NCI-H748 (cell line): ENCODE measurements at regions not wholly inside any gene's neighbourhood (a gene's known extent, or its start where the extent isn't known, plus 50 kb on each side); places are given as distances from the start of the nearest gene placed in this dataset.
"Not testable (repeated sequence)": the region's sequence is repeated elsewhere in the genome, so short reads cannot be mapped to it uniquely, and the experiment has no call there.

Source experiments
- DNase-seq: peaks from one replicate; lab custom pipeline; 2025; ENCODE audit not compliant: unreplicated experiment; lab: John Stamatoyannopoulos, UW

DNA sequence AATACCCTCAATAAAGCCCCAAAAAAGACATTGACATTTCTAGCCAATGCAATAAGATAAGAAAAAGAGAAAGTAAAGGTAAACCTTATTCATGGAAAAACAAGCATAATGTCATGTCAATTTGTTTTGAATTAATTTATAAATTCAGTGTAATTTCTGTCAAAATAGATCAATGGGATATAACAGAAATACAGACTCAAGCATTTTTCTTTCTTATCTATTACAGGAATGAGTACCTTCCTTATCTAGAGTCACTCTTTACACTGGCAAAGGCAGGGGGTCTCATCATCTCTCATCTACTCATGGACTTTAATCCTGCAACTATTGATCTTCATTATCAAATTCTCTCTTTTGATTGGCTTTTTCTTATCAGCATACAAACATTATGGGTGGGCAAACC, 127.1 kb upstream of the SHH start:
- DNase-seq, result no peak

DNA sequence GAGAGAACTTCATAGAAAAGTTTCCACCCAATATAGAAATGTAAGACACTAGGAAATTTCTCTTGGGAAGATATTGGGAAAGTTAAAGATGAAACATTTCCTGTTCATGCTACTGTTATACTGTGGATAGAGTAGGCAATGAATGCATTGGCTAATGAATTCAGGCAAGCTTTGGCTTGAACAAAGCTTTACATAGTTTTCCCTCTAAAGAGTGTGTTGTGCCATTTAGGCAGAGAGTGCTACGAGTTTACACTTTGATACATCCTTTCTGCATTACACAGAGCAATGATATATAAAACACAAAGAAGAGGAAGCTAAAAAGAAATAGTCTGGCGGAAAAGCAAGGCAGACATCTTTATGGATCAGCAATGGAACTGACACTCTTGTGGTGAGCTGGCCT, 125.9 kb upstream of the SHH start:
- DNase-seq, result no peak

DNA sequence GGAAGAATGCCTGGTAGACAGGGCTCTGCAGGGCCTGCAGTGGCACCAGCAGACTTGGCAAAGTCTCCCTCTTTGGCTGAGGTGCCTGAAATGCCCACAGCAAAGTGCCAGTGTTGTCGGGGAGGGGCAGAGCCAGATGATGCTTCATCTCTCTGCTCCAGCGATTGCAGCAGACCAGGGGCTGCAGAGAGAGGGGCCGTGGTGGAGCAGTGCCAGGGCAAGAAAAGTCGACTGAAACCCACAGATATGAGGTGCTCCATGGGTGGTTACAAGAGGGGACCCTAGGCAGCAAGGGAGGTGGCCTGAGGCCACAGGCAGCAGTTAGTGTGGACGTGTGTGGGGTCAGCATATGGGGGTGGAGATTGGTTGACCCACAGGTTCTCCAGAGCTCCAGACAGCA, 123.5 kb upstream of the SHH start:
- DNase-seq, result no peak

DNA sequence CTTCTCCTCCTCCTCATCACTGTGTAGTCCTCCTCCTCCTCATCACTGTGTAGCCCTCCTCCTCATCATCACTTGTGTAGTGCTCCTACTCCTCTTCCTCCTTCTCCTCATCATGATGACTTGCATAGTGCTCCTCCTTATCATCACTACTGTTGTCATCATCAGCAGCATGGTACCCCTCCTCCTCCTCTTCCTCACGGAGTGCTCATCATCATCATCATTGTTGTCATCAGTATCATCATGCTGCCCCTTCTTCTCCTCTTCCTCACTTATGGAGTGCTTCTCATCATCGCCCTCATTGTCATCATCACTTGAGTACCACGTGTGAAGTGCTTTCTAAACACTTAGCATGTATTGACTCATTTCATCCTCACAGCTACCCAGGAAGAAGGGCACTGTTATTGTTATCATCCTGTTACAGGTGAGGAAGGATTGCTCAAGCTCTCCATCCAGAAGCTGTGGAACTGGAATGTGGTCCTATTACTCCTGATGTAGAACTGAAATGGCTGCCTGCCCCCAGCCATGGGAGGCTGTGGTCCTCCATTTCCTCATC, 122.8 kb upstream of the SHH start:
- DNase-seq, result peak; percentile 35

DNA sequence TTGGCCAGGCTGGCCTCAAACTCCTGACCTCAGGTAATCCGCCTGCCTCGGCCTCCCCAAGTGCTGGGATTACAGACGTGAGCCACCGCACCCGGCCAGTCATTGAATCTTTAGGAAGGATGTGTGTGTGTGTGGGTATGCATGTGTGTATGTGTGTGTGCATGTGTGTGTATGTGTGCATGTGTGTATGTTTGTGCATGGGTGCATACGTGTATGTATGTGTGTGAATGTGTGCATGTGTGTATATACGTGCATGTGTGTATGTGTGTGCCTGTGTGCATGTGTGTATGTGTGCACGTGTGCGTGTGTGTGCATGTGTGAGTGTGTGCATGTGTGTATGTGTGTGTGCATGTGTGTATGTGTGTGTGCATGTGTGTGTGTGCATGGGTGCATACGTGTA, 120.1 kb upstream of the SHH start:
- not testable (repeated sequence) for DNase-seq

DNA sequence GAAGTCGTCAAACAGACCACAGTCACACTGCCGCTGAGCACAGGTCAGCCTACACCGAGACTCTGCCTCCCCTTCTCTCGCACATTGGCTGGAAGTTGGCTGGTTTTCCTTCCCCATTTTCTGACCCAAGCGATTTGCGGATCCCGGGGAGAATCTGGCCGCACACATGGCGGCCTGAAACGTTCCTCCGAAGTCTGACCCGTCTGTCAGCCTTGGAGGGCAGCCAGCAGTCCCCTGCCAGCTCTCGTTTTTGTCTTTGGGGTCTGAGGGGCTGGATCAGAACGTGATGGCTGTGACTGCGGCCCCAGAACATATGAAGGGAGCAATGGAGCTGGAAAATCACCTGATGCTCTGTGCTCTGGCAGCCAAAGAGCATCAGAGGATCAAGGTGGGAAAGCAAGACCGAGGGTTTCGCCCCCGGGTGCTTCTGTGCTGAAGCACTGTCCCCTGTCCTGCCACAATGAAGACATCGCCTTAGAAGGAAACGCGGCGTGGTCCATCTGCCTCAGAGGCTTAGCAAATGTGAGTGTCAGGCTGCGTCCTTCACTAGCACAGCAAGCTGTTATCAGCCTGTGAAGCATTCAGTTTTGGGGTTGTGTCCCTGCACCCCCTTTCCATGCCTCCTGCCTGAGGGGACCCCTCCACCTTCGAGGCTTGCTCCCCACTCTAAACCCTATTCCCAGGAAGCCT, 119.3 kb upstream of the SHH start:
- no peak for DNase-seq

DNA sequence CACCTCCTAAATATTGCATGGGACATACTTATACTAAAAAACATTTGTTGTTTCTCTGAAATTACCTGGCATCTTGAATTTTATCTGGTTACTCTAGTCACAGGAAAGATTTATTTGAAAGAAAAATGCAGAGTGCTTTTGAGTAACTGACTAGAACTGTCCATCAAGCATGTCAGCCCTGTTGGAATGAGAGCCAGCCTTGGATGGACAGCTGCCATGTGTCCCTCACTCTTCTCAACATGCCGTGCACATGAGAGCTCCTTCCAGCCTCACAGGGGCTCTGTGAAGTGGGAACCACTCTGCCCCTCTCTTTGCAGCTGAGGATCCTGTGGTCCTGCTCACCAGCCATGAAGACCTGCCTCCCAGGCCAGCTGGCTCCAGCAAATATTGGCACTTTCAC, 118.3 kb upstream of the SHH start:
- DNase-seq, result no peak

DNA sequence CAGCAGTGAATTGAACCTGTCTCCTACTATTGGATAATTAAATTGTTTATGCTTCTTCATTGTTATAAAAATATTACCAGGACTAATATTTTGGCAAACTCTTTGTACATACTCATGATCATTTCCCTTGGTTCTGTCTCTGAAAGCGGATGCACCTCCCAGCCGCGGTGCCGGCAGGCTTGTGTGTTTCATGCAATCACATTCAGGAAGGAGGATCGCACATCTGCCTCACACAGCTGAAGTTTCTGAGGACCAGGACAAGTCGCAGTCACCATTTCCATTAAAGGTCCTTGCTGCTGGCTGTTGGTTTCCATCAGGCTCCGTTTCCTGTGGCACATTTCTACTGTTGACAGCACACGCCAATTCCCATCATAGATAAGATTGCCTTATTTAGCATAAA, 117.8 kb upstream of the SHH start:
- DNase-seq, result no peak

DNA sequence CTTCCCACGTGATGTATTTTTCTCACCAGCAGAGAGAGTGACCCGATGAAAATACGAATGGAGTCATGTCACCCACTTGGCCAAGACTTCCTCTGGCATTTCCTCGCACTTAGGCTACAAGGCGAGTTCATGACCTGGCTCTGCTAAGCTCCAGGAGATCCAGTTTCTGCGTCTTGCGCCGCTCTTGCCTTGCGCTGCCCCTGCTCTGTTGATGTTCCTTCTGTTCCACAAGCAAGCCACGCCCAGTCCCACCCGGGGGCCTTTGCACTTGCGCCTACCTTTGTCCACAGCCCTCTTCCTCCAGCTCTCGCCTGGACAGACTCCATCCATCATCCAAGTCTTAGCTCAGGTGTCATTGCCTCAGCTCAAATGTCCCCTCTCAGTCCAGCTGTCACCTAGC, 116.3 kb upstream of the SHH start:
- no peak for DNase-seq

DNA sequence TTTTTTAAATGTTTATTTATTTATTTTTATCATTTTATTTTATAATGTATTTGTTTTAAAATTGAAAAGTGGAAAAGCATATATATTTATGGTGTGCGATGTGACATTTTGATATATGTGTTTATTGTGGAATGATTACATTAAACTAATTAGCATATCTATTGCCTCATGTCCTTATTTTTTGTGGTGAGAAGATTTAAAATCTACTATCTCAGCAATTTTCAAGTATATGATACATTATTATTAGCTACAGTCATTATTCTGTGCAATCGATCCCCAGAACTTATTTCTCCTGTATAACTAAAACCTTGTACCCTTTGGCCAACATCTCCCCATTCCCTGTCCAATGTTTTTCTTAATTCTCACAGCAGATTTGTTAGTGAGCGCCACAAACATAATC, 115.6 kb upstream of the SHH start:
- no peak for DNase-seq

DNA sequence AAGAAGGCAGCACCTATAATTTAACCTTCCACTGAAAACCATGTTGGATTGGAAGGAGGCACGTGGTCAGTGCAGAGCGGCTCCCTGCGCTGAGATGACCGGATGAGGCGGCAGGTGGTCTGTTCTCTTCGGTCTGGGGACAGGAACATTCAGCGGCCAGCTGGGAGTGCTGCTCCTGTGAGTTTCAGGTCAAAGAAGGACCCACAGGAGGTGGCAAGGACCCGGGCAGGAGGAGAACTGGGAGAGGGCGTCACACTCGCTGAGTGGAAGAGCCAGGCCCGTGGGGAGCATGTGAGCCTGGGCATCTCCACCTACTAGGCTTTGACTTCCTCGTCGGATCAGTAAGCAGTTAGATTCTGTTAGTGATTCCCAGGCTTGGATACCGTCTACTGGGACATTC, 113.4 kb upstream of the SHH start:
- no peak for DNase-seq

DNA sequence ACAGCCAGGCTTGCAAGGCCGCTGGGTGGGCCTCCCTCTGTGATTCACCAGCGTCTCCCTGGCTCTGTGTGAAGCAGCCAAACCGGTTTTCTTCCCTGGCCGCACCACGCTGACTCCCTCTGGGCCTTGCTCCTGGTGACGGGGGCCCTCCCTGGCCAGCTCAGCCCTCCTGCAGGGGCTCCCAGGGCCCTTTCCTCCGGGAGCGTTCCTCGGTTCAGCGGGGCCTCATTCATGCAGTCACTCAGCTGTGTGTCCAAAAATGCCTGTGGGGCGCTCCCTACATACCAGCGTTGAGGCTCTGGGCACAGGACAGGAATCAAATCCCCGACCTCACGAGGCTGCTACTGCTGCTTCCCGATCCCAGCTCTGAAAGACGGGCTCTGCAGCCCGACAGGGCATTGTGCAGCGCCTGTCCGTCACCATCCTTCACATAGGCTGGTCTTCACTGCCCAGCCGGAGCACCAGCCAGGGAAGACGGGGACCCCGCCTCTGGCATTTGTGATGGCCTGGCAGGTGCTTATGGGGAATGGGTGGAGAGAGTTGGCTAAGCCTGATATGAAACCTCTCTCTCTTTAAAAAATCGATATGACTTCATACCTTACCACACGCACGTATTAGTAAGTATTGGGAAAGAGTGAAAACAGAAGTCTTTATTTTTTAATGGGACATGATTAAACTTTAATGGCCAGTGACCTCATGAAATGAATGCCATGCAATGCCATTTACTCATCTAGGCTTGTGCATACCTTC, 110.0 kb upstream of the SHH start:
- peak; percentile 18 for DNase-seq

DNA sequence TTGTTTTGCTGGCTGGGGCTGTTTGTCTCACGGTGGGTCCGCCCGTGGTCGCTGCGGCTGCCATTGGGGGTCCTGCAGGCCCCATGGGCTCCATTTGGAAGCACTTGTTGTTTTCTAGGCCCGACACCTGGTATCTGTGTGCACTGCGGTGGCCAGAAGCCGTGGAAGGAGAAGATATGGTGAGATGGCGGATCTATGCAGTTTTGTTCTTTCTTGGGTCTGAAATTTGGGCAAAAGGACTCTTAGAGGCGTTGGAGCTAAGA, 109.5 kb upstream of the SHH start:
- DNase-seq, result no peak

DNA sequence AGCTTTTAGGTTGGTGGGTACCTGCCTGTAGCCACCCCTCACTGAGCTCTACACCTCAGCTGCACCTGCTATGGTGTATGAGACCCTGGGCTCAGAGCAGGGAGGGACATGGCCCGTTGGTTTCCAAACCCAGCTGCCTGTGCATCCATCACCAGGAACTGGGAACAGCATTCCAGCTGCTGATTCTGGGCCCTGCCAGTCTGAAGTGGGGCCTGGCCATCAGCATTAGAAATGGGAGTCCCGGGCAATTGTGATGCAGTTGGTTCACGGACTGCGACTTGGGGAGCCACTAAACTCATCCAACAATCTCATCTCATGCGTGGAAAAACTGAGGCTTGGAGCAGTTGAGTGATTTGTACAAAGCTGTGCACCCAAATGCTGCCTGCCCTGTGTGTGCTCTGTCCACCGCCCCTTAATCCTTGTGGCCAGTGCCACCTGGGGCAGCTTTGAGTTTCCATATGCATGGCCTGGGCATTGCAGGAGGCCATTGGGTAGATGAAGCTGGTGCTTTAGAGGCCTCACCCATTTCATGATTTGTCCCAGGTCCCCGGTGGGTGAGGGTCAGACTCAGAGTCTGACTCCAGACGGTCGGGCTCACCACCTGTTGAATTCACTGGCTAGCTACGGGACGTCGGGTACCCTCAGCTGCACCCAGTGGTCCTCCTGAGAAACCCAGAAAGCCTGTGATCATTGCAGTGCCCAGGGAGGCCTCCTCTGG, 109.0 kb upstream of the SHH start:
- no peak for DNase-seq

DNA sequence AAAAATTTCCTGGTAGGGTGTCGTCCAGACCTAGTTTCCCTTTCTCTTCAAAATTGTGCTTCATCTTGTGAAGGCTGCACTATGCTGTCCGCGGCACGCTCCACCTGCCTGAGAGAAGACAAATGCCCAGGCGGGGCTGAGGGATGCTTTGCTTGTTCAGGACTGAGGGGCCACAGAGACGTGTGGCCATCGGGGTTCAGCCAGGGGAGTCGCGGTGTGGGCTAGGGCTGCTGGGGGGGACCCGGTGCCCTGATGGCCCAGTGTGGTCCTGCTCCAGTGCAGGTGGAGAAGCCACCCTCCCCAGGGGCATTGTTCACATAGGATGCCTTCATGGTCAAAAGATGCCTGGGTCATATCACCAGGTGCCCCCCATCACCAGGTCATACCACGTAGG, 107.8 kb upstream of the SHH start:
- DNase-seq, result no peak

DNA sequence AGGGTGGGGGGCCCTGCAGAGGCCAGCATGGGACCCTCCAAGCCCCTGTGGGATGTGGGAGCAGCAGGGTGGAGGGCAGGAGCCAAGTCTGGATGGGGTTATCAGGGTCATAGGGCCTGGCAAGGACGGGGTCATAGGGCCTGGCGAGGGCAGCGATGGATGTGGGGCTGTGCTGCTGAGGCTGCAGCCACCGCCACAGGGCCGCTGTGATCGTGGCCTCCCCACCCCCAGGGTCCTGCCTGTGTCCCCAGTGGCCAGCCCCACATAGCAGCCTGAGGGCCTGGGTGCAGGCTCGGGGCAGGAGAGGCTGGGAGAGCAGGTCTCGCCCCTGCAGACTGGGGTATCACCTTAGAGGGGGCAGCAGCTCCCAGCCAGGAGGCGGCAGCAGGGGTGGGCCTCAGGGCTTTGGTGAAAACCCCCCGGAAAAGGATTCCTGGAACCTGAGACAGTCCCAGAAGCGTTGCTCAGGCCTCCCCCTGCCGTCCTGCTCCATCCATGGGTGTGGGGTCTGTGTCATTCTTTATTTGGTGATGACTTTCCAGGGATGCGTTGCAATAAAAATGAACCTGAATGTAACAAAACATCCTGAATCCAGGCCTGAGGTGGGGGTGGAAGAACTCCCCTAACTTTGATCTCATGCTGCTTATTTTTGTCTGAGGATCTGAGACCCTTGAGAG, 107.3 kb upstream of the SHH start:
- DNase-seq, result no peak

DNA sequence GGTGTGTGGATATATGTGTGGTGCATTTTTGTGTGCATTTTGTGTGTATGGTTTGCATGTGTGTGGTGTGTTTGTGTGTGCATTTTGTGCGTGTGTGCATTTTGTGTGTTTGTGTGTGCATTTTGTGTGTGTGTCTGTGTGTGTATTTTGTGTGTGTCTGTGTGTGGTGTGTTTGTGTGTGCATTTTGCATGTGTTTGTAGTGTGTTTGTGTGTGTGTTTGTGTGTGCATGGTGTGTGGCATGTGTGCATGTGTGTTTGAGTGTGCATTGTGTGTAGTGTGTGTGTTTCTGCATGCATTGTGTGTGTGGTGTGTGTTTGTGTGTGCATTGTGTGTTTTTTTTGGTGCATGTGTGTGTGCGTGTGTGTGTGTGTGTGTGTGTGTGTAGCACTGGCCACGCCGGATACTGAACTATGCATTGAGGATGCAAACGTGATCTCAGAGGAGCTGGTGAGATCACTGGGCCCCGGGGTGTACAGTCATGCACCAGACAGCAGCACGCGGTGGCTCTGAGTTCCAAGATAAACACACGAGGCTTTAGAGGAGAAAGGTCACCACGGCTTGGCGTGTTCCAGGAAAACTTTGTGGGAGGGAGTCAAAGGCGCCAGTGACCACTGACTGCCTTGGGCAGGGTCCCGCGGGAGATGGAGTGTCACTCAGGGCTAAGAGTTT, 106.6 kb upstream of the SHH start:
- DNase-seq, result peak; percentile 9

DNA sequence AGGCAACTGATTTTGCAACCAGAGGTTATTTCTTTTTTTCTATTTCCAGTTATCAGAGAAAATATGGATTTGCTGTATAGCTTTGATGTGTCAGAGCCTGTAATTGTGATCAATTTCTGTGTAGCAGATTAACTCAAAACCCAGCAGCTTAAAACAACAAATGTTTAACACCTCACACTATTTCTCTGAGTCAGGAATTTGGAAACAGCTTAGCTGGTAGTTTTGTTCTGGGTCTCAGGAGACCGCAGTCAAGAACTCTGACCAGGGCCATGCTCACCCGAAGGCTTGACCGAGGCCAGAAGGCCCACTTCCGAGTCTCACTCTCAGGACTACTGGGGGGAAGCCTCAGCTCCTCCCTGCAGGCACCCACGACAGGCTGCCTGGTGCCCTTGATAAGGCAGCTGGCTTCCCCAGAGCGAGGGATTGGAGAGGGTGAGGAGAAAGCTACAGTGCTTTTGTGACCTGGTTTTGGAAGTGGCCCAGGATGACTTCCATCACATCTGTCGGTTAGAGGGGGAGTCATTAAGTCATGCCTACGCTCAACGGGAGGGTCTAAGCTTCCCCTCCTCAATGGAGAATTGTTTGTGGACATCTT, 105.7 kb upstream of the SHH start:
- DNase-seq, result no peak

DNA sequence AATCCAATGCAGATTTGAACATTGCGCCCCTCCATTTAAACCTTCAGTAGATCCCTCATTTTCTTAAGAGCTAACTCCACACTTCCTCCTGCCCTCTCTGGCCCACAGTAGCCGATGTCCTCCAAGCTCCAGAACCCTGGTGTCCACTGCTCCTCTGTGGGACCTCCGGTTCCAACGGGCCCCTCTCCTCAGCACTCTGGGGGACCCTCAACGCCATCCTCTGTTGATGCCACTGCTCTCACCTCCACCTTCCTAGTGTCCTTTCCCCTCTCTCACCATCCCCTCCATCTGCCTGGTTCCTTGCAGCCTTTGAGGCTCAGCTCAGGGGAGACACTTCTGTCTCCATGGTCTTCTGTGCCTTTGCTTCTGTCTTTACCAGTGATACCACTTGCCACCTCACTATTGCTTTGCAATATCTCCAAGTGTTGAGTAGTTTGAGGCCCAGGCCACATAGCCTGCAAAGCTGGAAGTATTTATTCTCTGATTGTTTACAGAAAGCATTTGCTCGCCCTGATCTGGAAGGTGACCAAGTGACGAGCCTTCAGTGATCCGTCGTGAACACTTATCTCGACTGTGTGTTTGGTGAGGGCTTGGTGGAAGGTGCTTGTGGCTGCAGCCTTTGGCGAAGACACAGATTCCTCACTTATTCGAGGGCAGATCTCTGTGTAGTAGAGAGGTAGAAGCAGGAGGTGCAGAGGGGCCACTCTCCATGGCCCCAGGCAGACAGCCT, 104.8 kb upstream of the SHH start:
- DNase-seq, result no peak

DNA sequence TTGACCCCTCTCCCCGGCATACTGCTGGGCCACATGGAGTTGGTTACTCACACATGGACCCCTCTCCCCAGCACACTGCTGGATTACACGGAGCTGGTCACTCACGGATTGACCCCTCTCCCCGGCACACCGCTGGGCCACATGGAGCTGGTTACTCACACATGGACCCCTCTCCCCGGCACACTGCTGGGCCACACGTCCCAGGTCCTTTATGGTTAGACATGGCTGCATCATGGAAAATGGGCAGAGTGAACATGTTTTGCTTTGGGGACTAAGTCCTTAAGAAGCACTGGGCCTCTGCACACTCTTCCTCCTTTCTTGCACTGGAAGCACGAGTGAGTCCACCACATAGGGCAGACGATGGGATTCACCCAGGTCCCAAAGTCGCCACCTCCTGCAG, 102.1 kb upstream of the SHH start:
- DNase-seq, result no peak
